SK-N-SH (cell line): ENCODE measurements at regions not wholly inside any gene's neighbourhood (a gene's known extent, or its start where the extent isn't known, plus 50 kb on each side); places are given as distances from the start of the nearest gene placed in this dataset.

Experiments
- CTCF ChIA-PET: fragments of 300-600, 350-600 bp; formaldehyde crosslinking; extraction: SDS; loops from one replicate; lab custom pipeline; 2021; lab: Yijun Ruan, JAX
- POLR2A ChIA-PET: fragments of 350-600 bp; sonication (Branson Sonifier 250); formaldehyde crosslinking; extraction: SDS; loops from one replicate; lab custom pipeline; 2020; ENCODE audit warnings: antibody characterized with exemption, inconsistent platforms; lab: Yijun Ruan, JAX
- DNase-seq: peaks from one replicate; pipeline ENCODE4 v3.0.0; 2012
- H2AFZ ChIP-seq: fragments of 200-600 bp; sonication (generic); 2 replicates; pipeline ENCODE4 v1.8.1; 2016; ENCODE audit warnings: antibody characterized with exemption, mild to moderate bottlenecking, low read depth
- H3F3A ChIP-seq: fragments of 200-600 bp; sonication (generic); replicated peaks from 2 replicates; pipeline ENCODE3; 2016; ENCODE audit warnings: antibody characterized with exemption, mild to moderate bottlenecking; ENCODE audit not compliant: insufficient read depth
- H3K27ac ChIP-seq, 2 experiments: fragments of 200-500 bp in 1 of 2; fragments of 200-600 bp in 1 of 2; sonication (Bioruptor generic) in 1 of 2; sonication (generic), shearing (Covaris generic) in 1 of 2; 2 replicates each; pipeline versions ENCODE4 v1.5.1 to v1.6.1; 2014 to 2016; ENCODE audit warnings: low read depth in 2 of 2, inconsistent platforms in 1 of 2, low read length in 1 of 2, mild to moderate bottlenecking in 1 of 2, mixed read lengths in 1 of 2
- H3K27me3 ChIP-seq: fragments of 200-600 bp; sonication (generic), shearing (Covaris generic); 2 replicates; pipeline ENCODE4 v1.6.1; 2016; ENCODE audit warnings: mixed run types; ENCODE audit not compliant: insufficient read depth
- H3K36me3 ChIP-seq, 2 experiments: fragments of 200-500 bp in 1 of 2; fragments of 200-600 bp in 1 of 2; sonication (Bioruptor generic) in 1 of 2; sonication (generic) in 1 of 2; replicated peaks in 1 of 2; 2 replicates each; pipeline versions ENCODE3 to v1.5.1; 2014 to 2016; ENCODE audit warnings: low read length in 1 of 2, mild to moderate bottlenecking in 1 of 2; ENCODE audit not compliant: insufficient read depth in 2 of 2, control insufficient read depth in 1 of 2
- H3K4me1 ChIP-seq, 2 experiments: fragments of 200-500 bp in 1 of 2; fragments of 200-600 bp in 1 of 2; sonication (Bioruptor generic) in 1 of 2; sonication (generic), shearing (Covaris generic) in 1 of 2; 2 replicates each; pipeline versions ENCODE4 v1.5.1 to v1.6.1; 2014 to 2016; ENCODE audit warnings: low read depth in 1 of 2, low read length in 1 of 2, mixed run types in 1 of 2; ENCODE audit not compliant: insufficient read depth in 2 of 2, control insufficient read depth in 1 of 2
- H3K4me2 ChIP-seq: fragments of 200-600 bp; sonication (generic), shearing (Covaris generic); 2 replicates; pipeline ENCODE4 v1.6.1; 2017; ENCODE audit warnings: mixed run types
- H3K4me3 ChIP-seq, 2 experiments: fragments of 200-500 bp in 1 of 2; fragments of 200-600 bp in 1 of 2; sonication (Bioruptor generic) in 1 of 2; sonication (generic), shearing (Covaris generic) in 1 of 2; 2 replicates each; pipeline versions ENCODE4 v1.5.1 to v1.8.1; 2014 to 2016; ENCODE audit warnings: low read depth in 2 of 2, inconsistent platforms in 1 of 2, low read length in 1 of 2, mild to moderate bottlenecking in 1 of 2, mixed read lengths in 1 of 2, moderate library complexity in 1 of 2
- H3K79me2 ChIP-seq: fragments of 200-600 bp; sonication (generic); 2 replicates; pipeline ENCODE4 v1.8.1; 2017; ENCODE audit warnings: mild to moderate bottlenecking; ENCODE audit not compliant: insufficient read depth
- H3K9ac ChIP-seq: fragments of 200-600 bp; sonication (generic); 2 replicates; pipeline ENCODE4 v1.6.1; 2017; ENCODE audit warnings: mixed run types
- H3K9me2 ChIP-seq: fragments of 200-600 bp; sonication (generic); 2 replicates; pipeline ENCODE4 v1.6.1; 2017; ENCODE audit warnings: mixed run types
- H3K9me3 ChIP-seq: fragments of 200-600 bp; sonication (generic); 2 replicates; pipeline ENCODE4 v1.6.1; 2017; ENCODE audit warnings: mixed run types, mild to moderate bottlenecking, moderate library complexity
- H4K20me1 ChIP-seq: fragments of 200-600 bp; sonication (generic); 2 replicates; pipeline ENCODE4 v1.6.1; 2017; ENCODE audit warnings: mild to moderate bottlenecking, mixed run types; ENCODE audit not compliant: insufficient read depth
- CHD2 ChIP-seq: fragments of 150-350 bp; IDR thresholded peaks from 2 replicates; pipeline ENCODE4 v1.6.1; 2018; ENCODE audit warnings: low read length; ENCODE audit not compliant: partially characterized antibody
- ELF1 ChIP-seq: IDR thresholded peaks from 2 replicates; pipeline ENCODE4 v1.4.0; 2012
- EZH2phosphoT487 ChIP-seq: fragments of 200-600 bp; sonication (generic); IDR thresholded peaks from 2 replicates; pipeline ENCODE4 v1.6.1; 2017; ENCODE audit warnings: low read depth, mixed run types, mild to moderate bottlenecking, antibody characterized with exemption, moderate library complexity, borderline replicate concordance
- FOXM1 ChIP-seq: IDR thresholded peaks from 2 replicates; pipeline ENCODE4 v1.4.0; 2012; ENCODE audit warnings: low read depth, mild to moderate bottlenecking
- JUND ChIP-seq: IDR thresholded peaks from 2 replicates; pipeline ENCODE4 v1.4.0; 2012
- MXI1 ChIP-seq: IDR thresholded peaks from 2 replicates; pipeline ENCODE4 v1.6.1; 2012; ENCODE audit warnings: mild to moderate bottlenecking, low read depth, low read length, improper control_type of control experiment
- NRF1 ChIP-seq: IDR thresholded peaks from 2 replicates; pipeline ENCODE4 v1.6.1; 2012; ENCODE audit warnings: low read depth, mild to moderate bottlenecking, low read length
- RAD21 ChIP-seq: IDR thresholded peaks from 2 replicates; pipeline ENCODE4 v1.6.1; 2012; ENCODE audit warnings: mild to moderate bottlenecking, low read length
- RFX5 ChIP-seq: IDR thresholded peaks from 2 replicates; pipeline ENCODE4 v1.6.1; 2012; ENCODE audit warnings: mild to moderate bottlenecking, improper control_type of control experiment, low read length
- RXRA ChIP-seq: IDR thresholded peaks from 2 replicates; pipeline ENCODE4 v1.4.0; 2012; ENCODE audit warnings: low read depth, mild to moderate bottlenecking, borderline replicate concordance
- SIN3A ChIP-seq: IDR thresholded peaks from 2 replicates; pipeline ENCODE4 v1.6.1; 2012; ENCODE audit warnings: low read depth, mild to moderate bottlenecking, low read length, moderate library complexity, borderline replicate concordance
- SMC3 ChIP-seq: IDR thresholded peaks from 2 replicates; pipeline ENCODE4 v1.6.1; 2012; ENCODE audit warnings: low read depth, low read length, improper control_type of control experiment
- YY1 ChIP-seq: IDR thresholded peaks from 2 replicates; pipeline ENCODE4 v1.4.0; 2012; ENCODE audit warnings: low read depth, mild to moderate bottlenecking
- WGBS: methylation state at CpG from one replicate; pipeline ENCODE4 v1.1.6; 2017; ENCODE audit warnings: low lambda C conversion rate; 5-methylcytosine and 5-hydroxymethylcytosine counted together
- TF ChIP-seq, protein P1 (sequence below): IDR thresholded peaks from 2 replicates; pipeline ENCODE4 v1.4.0; 2012; ENCODE audit warnings: low read depth, borderline replicate concordance
- TF ChIP-seq, protein P2 (sequence below): fragments of 150-350 bp; IDR thresholded peaks from 2 replicates; pipeline ENCODE4 v1.6.1; 2016; ENCODE audit warnings: mild to moderate bottlenecking, low read depth, low read length
- TF ChIP-seq, protein P3 (sequence below): IDR thresholded peaks from 2 replicates; pipeline ENCODE4; 2012
- TF ChIP-seq, protein P4 (sequence below): IDR thresholded peaks from 2 replicates; pipeline ENCODE4 v1.4.0; 2012; ENCODE audit warnings: low read depth, borderline replicate concordance

DNA sequence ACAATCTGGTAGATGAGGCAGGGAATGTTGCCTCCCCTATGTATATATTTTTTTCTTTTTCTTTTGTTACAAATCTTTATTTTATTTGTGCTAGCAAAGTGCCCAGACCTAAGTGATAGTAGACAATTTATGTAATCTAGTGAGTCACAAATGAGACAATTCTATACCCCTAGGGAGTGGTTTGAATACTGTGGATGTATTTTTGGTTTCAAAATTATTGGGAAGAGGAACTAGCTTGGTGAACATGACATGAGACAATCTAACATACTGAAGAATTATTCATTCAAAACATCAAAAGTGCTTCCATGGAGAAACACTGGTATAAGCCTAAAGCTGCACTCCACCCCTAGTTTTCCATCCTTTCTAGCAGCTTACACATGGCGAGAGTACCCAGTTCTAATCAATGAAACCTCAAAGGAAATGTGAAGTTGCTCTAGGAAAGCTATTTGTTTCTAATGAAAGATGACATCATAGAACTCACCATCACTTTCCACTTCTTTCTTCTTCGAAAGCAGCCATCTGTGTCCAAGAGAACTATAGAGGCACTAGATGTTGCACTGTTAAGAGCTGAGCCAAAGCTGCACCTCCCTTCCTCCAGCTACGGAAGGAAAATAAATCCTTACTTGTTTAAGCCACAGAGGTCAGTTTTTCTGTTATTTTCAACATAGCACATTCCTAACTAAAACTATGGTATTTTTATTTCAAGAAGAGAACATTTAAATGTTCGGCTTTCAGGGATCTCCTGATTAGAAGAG, 764.6 kb downstream of the LTN1 start:
- ChIA-PET POLR2A (no interaction called here), CTCF (no interaction called here)
- H3K27me3 ChIP-seq = no peaks in the 10 kb centered on the region
- H3F3A ChIP-seq = peaks cover 19% of the 10 kb centered on the region
- H3K9me2 ChIP-seq = no peaks in the 10 kb centered on the region
- H3K79me2 ChIP-seq = no peaks in the 10 kb centered on the region
- no peak for DNase-seq
- H3K4me2 ChIP-seq = no peak overlapping the region
- WGBS = 91% methylated on average over 4 of the region's 4 CpGs
- no peaks in the 10 kb centered on the region for H4K20me1 ChIP-seq
- H3K36me3 ChIP-seq = no peaks in the 10 kb centered on the region
- H3K9me3 ChIP-seq = no peaks in the 10 kb centered on the region
- 0 out of 2 replicates have a peak overlapping the region, but pooled peaks have one; percentile 50 for H2AFZ ChIP-seq
- H3K9ac ChIP-seq = no peak overlapping the region
- TF ChIP-seq, protein P1, sequence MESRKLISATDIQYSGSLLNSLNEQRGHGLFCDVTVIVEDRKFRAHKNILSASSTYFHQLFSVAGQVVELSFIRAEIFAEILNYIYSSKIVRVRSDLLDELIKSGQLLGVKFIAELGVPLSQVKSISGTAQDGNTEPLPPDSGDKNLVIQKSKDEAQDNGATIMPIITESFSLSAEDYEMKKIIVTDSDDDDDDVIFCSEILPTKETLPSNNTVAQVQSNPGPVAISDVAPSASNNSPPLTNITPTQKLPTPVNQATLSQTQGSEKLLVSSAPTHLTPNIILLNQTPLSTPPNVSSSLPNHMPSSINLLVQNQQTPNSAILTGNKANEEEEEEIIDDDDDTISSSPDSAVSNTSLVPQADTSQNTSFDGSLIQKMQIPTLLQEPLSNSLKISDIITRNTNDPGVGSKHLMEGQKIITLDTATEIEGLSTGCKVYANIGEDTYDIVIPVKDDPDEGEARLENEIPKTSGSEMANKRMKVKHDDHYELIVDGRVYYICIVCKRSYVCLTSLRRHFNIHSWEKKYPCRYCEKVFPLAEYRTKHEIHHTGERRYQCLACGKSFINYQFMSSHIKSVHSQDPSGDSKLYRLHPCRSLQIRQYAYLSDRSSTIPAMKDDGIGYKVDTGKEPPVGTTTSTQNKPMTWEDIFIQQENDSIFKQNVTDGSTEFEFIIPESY = no peak
- no peak for TF ChIP-seq SMC3
- H3K4me1 ChIP-seq = peaks cover 2 to 10% of the 10 kb centered on the region in 2 experiments; a peak in 3 of 4 replicates
- peak overlapping the region in 1 of 2 experiments; percentile 85; a peak in 1 of 4 replicates for H3K27ac ChIP-seq
- H3K4me3 ChIP-seq = no peak overlapping the region

DNA sequence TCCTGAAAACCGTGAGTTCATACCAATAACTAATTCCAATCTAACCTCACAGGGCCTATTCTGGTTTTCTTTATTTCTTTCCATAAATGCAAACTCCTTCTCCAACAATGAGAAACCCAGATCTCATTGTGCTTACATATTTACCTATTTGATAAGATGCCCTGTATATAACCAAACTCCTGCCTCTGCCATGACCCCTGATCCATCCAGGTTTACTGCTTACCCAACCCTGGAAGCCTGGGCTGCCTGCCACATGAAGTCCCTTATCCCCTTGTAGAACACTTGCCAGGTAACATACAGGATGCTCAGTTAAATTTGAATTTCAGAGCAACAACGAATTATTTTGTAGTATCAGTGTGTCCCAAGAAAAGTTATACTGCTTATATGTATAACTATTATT, 766.1 kb downstream of the LTN1 start:
- no peaks in the 10 kb centered on the region for H3K9me2 ChIP-seq
- POLR2A ChIA-PET = no interaction called here
- H3K27ac ChIP-seq = no peak overlapping the region

More for the DNA sequence above, 766.1 kb downstream of the LTN1 start:
- H3K4me3 ChIP-seq = no peak overlapping the region
- no peak overlapping the region for H3K4me2 ChIP-seq
- TF ChIP-seq, protein P2, sequence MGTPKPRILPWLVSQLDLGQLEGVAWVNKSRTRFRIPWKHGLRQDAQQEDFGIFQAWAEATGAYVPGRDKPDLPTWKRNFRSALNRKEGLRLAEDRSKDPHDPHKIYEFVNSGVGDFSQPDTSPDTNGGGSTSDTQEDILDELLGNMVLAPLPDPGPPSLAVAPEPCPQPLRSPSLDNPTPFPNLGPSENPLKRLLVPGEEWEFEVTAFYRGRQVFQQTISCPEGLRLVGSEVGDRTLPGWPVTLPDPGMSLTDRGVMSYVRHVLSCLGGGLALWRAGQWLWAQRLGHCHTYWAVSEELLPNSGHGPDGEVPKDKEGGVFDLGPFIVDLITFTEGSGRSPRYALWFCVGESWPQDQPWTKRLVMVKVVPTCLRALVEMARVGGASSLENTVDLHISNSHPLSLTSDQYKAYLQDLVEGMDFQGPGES = no peak
- TF ChIP-seq, protein P3, sequence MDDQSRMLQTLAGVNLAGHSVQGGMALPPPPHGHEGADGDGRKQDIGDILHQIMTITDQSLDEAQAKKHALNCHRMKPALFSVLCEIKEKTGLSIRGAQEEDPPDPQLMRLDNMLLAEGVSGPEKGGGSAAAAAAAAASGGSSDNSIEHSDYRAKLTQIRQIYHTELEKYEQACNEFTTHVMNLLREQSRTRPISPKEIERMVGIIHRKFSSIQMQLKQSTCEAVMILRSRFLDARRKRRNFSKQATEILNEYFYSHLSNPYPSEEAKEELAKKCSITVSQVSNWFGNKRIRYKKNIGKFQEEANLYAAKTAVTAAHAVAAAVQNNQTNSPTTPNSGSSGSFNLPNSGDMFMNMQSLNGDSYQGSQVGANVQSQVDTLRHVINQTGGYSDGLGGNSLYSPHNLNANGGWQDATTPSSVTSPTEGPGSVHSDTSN = no peak
- TF ChIP-seq YY1 = no peak
- no peak for TF ChIP-seq SIN3A
- no peak for TF ChIP-seq FOXM1
- no peak for TF ChIP-seq RAD21
- no peak for TF ChIP-seq MXI1
- TF ChIP-seq RFX5 = no peak
- TF ChIP-seq RXRA = no peak
- TF ChIP-seq EZH2phosphoT487 = no peak
- no peak for TF ChIP-seq JUND
- TF ChIP-seq, protein P4, sequence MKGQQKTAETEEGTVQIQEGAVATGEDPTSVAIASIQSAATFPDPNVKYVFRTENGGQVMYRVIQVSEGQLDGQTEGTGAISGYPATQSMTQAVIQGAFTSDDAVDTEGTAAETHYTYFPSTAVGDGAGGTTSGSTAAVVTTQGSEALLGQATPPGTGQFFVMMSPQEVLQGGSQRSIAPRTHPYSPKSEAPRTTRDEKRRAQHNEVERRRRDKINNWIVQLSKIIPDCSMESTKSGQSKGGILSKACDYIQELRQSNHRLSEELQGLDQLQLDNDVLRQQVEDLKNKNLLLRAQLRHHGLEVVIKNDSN = no peak
- no peak for TF ChIP-seq NRF1
- TF ChIP-seq CHD2 = no peak
- TF ChIP-seq ELF1 = no peak
- no peak overlapping the region for H2AFZ ChIP-seq
- no peak for DNase-seq
- H3F3A ChIP-seq = peaks cover 19% of the 10 kb centered on the region
- H3K9ac ChIP-seq = no peak overlapping the region
- H3K4me1 ChIP-seq = peaks cover 2 to 10% of the 10 kb centered on the region in 2 experiments; a peak in 3 of 4 replicates
- no peaks in the 10 kb centered on the region for H3K9me3 ChIP-seq
- CTCF ChIA-PET = no interaction called here
- WGBS = 76% methylated on average over 2 of the region's 2 CpGs
- no peaks in the 10 kb centered on the region for H3K36me3 ChIP-seq
- no peaks in the 10 kb centered on the region for H4K20me1 ChIP-seq
- no peaks in the 10 kb centered on the region for H3K79me2 ChIP-seq
- H3K27me3 ChIP-seq = no peaks in the 10 kb centered on the region
